Left ventricle myocardium superior (tissue), 1 donor: ENCODE measurements at regions not wholly inside any gene's neighbourhood (a gene's known extent, or its start where the extent isn't known, plus 50 kb on each side); places are given as distances from the start of the nearest gene placed in this dataset.

ENCODE experiments used
- ATAC-seq: fragments of 200-7000 bp; cut with Tn5 transposase; one replicate; pipeline ENCODE4 v1.9.1; 2020; ENCODE audit warnings: mild to moderate bottlenecking, moderate library complexity
- DNase-seq: peaks from one replicate; pipeline ENCODE4 v3.0.0-alpha.2; 2020
- intact Hi-C: fragments of 100-400 bp; cut with micrococcal nuclease; formaldehyde crosslinking; loops from one replicate; pipeline ENCODE4 v1.11.0; 2022
- donor health status: DM: no; HTN: yes; CAD: no; lungs with severe emphysema.

GRCh38 chr4:123966990-123967769 lies 570.6 kb downstream of the SPRY1 start:
- ATAC-seq, result peak; percentile 99

GRCh38 chr4:123972031-123972430 lies 575.4 kb downstream of the SPRY1 start:
- intact Hi-C loops, result no loop called here
- no peak for DNase-seq
- no peak for ATAC-seq

More at GRCh38 chr4:123966990-123967769, 570.6 kb downstream of the SPRY1 start:
- intact Hi-C loops, result no loop called here
- no peak for DNase-seq

- ATAC-seq, result no peak
- no peak for DNase-seq
- intact Hi-C loops, result no loop called here
Measured at GRCh38 chr4:123974386-123975149, 578.0 kb downstream of the SPRY1 start.

GRCh38 chr4:123976285-123976684 lies 579.7 kb downstream of the SPRY1 start:
- DNase-seq (no peak), ATAC-seq (peak; percentile 65)
- intact Hi-C loops, result no loop called here

- DNase-seq, result no peak
- ATAC-seq, result no peak
- intact Hi-C loops, result no loop called here
Measured at GRCh38 chr4:123976819-123977218, 580.2 kb downstream of the SPRY1 start.

- intact Hi-C loops, result no loop called here
- ATAC-seq, result no peak
- DNase-seq, result no peak
Measured at GRCh38 chr4:123977641-123978081, 581.1 kb downstream of the SPRY1 start.

- DNase-seq, result no peak
- intact Hi-C loops, result no loop called here
- ATAC-seq, result no peak
Measured at GRCh38 chr4:123978637-123979036, 582.0 kb downstream of the SPRY1 start.

GRCh38 chr4:123980736-123981300 lies 584.2 kb downstream of the SPRY1 start:
- intact Hi-C loops, result no loop called here
- DNase-seq, result no peak
- no peak for ATAC-seq

- DNase-seq (peak; percentile 66), ATAC-seq (peak; percentile 85)
- intact Hi-C loops, result no loop called here
Measured at GRCh38 chr4:123984886-123985285, 588.3 kb downstream of the SPRY1 start.

- intact Hi-C loops, result no loop called here
- ATAC-seq, result peak; percentile 91
- DNase-seq, result peak; percentile 61
Measured at GRCh38 chr4:123986268-123986798, 589.7 kb downstream of the SPRY1 start.

- intact Hi-C loops, result no loop called here
- ATAC-seq, result peak; percentile 36
Measured at GRCh38 chr4:123987408-123987807, 590.8 kb downstream of the SPRY1 start.

GRCh38 chr4:123990310-123990870 lies 593.8 kb downstream of the SPRY1 start:
- ATAC-seq (no peak), DNase-seq (no peak)
- intact Hi-C loops, result no loop called here

More at GRCh38 chr4:123987408-123987807, 590.8 kb downstream of the SPRY1 start:
- DNase-seq, result no peak

- intact Hi-C loops, result no loop called here
- no peak for ATAC-seq
- no peak for DNase-seq
Measured at GRCh38 chr4:123994917-123995316, 598.3 kb downstream of the SPRY1 start.

- DNase-seq (no peak), ATAC-seq (no peak)
- intact Hi-C loops, result no loop called here
Measured at GRCh38 chr4:123995936-123996335, 599.3 kb downstream of the SPRY1 start.

- no peak for DNase-seq
- intact Hi-C loops, result no loop called here
- no peak for ATAC-seq
Measured at GRCh38 chr4:123996718-123997510, 600.3 kb downstream of the SPRY1 start.

- ATAC-seq (peak; percentile 66), DNase-seq (no peak)
- intact Hi-C loops, result no loop called here
Measured at GRCh38 chr4:123997776-123998449, 601.3 kb downstream of the SPRY1 start.

GRCh38 chr4:124000233-124000632 lies 603.6 kb downstream of the SPRY1 start:
- intact Hi-C loops, result no loop called here
- ATAC-seq (no peak), DNase-seq (no peak)

- intact Hi-C loops, result no loop called here
- ATAC-seq (no peak), DNase-seq (no peak)
Measured at GRCh38 chr4:124015766-124016165, 619.2 kb downstream of the SPRY1 start.
